ENCODE measurements at regions not wholly inside any gene's neighbourhood (a gene's known extent, or its start where the extent isn't known, plus 50 kb on each side); places are given as distances from the start of the nearest gene placed in this dataset.

GRCh38 chr10:117432866-117433265 is 57.6 kb upstream of the PDZD8 start:
- no peak overlapping the region for H3K4me2 ChIP-seq (ENCODE audit: low read depth, low read length)
- H4K20me1 ChIP-seq (ENCODE audit: insufficient read depth, low read length): no peaks in the 10 kb centered on the region
- no peak for FAIRE-seq
- no peaks in the 10 kb centered on the region for H3K9me3 ChIP-seq (ENCODE audit: low read length)
- intact Hi-C loops (cut with micrococcal nuclease; ENCODE audit: unreplicated experiment): no loop called here
- CTCF ChIA-PET (ENCODE audit: low intra/inter-chr PET ratio, low total read pairs): no interaction called here
- BruUV-seq (replicated peaks): no TSS peak
- POLR2A ChIA-PET: no interaction called here
- H3K79me2 ChIP-seq (ENCODE audit: insufficient read depth, low read length): no peaks in the 10 kb centered on the region
- WGBS (ENCODE audit: low lambda C conversion rate): 54% methylated on average over 3 of the region's 4 CpGs
- DNase-seq (ENCODE audit: low spot score): no peak
- no peaks in the 10 kb centered on the region; a peak in 1 of 5 replicates for H3K27me3 ChIP-seq (ENCODE audit: control insufficient read depth in 1 of 2, insufficient read depth in 2 of 2, low read length in 2 of 2)
- no peaks in the 10 kb centered on the region for H3K36me3 ChIP-seq (replicated peaks in 1 of 2; ENCODE audit: control insufficient read depth in 1 of 2, insufficient read depth in 2 of 2, low read length in 2 of 2)
- H2AFZ ChIP-seq (ENCODE audit: low read length): no peak overlapping the region
- no peak overlapping the region for H3K27ac ChIP-seq (ENCODE audit: extremely low read length, insufficient read depth, low read length)
- in situ Hi-C loops (cut with HindIII; ENCODE audit: extremely low pct_ligation_motif_present, low pct_unique_long_range_greater_than_20kb): no loop called here
- H3K4me3 ChIP-seq (replicated peaks in 1 of 3; ENCODE audit: insufficient read depth in 1 of 3, low read depth in 2 of 3, low read length in 3 of 3): no peak overlapping the region
- no peak overlapping the region for H3K9ac ChIP-seq (ENCODE audit: insufficient read depth, low read depth, low read length)
- no peak for ATAC-seq
- H3K4me1 ChIP-seq (ENCODE audit: insufficient read depth, low read length): no peaks in the 10 kb centered on the region
- TF ChIP-seq BORCS8-MEF2B (CRISPR knock-in tag; IDR thresholded peaks at IDR 0.05): no peak
- no peak for TF ChIP-seq TMF1 (CRISPR knock-in tag; IDR thresholded peaks at IDR 0.05; ENCODE audit: low read depth)
- TF ChIP-seq AFF4 (CRISPR knock-in tag; IDR thresholded peaks at IDR 0.05): no peak
- TF ChIP-seq ZNF225 (CRISPR knock-in tag; IDR thresholded peaks at IDR 0.05): no peak
- no peak for TF ChIP-seq ZNF672 (CRISPR knock-in tag; IDR thresholded peaks at IDR 0.05)
- TF ChIP-seq GTF3A (CRISPR knock-in tag; conservative IDR thresholded peaks at IDR 0.05): no peak
- no peak for TF ChIP-seq HOXD1 (CRISPR knock-in tag; IDR thresholded peaks at IDR 0.05)
- no peak for TF ChIP-seq ZNF468 (CRISPR knock-in tag; IDR thresholded peaks at IDR 0.05)
- no peak for TF ChIP-seq ZNF354B (CRISPR knock-in tag; IDR thresholded peaks at IDR 0.05)
- no peak for TF ChIP-seq USF2 (IDR thresholded peaks at IDR 0.05; ENCODE audit: low read depth, low read length)
- TF ChIP-seq USF2 (CRISPR knock-in tag; IDR thresholded peaks at IDR 0.05; ENCODE audit: borderline replicate concordance): no peak
- TF ChIP-seq ZC3H13 (CRISPR knock-in tag; IDR thresholded peaks at IDR 0.05): no peak
- no peak for TF ChIP-seq SATB2 (CRISPR knock-in tag; IDR thresholded peaks at IDR 0.05)
- TF ChIP-seq HOXA5 (CRISPR knock-in tag; IDR thresholded peaks at IDR 0.05): no peak

Data from HepG2 (cell line).